ENCODE measurements at regions not wholly inside any gene's neighbourhood (a gene's known extent, or its start where the extent isn't known, plus 50 kb on each side); places are given as distances from the start of the nearest gene placed in this dataset.

- Histone ChIP-seq H3K27ac (ENCODE audit: extremely low read depth, low read depth, low read length) (no peak overlapping the region), H3K4me1 (replicated peaks in 1 of 2; ENCODE audit: control insufficient read depth in 2 of 2, insufficient read depth in 2 of 2, low read length in 2 of 2) (peaks cover 0 to 15% of the 10 kb centered on the region in 2 experiments; a peak in 4 of 5 replicates), H3K4me3 (no peak overlapping the region), H3K36me3 (ENCODE audit: control insufficient read depth, insufficient read depth, low read length) (peaks cover 6% of the 10 kb centered on the region; the same call in 2 of the 3 replicates), H3K27me3 (ENCODE audit: control insufficient read depth in 2 of 2, insufficient read depth in 2 of 2, low read length in 2 of 2) (no peaks in the 10 kb centered on the region), H3K4me2 (ENCODE audit: insufficient read depth, low read length) (no peak overlapping the region), H4K20me1 (replicated peaks; ENCODE audit: control insufficient read depth, insufficient read depth, low read length) (no peaks in the 10 kb centered on the region), H3K9me1 (ENCODE audit: control insufficient read depth, insufficient read depth, low read length) (no peaks in the 10 kb centered on the region), H3K9ac (ENCODE audit: insufficient read depth in 1 of 2, low read depth in 2 of 2, low read length in 2 of 2) (no peak overlapping the region), H2AFZ (ENCODE audit: low read depth, low read length) (no peak overlapping the region), H3K79me2 (ENCODE audit: control insufficient read depth, insufficient read depth, low read length) (peaks cover 36% of the 10 kb centered on the region), H3K9me3 (replicated peaks; ENCODE audit: control insufficient read depth, insufficient read depth, low read depth, low read length) (no peaks in the 10 kb centered on the region)
- in situ Hi-C loops (cut with MboI) = no loop called here
- BruUV-seq (replicated peaks) = no TSS peak
- ATAC-seq (no peak), DNase-seq (ENCODE audit: extremely low read depth in 1 of 4, low spot score in 3 of 4) (no peak), FAIRE-seq (no peak)
- CTCF ChIA-PET (ENCODE audit: low intra/inter-chr PET ratio) = no interaction called here
- intact Hi-C loops (cut with micrococcal nuclease) = no loop called here
- 51% methylated on average over 9 of the region's 10 CpGs for WGBS (ENCODE audit: insufficient coverage, low coverage, missing lambda C conversion rate)
- POLR2A ChIA-PET = interaction anchor here (0.6 to 1.3 kb wide), 3 partner anchors 50 to 252 kb away, joined by 3 read pairs; no protein-coding TSS in a partner anchor
- TF ChIP-seq STAT5A (IDR thresholded peaks at IDR 0.05; ENCODE audit: borderline replicate concordance, low read length) (no peak), CLOCK (CRISPR knock-in tag; IDR thresholded peaks at IDR 0.05; ENCODE audit: borderline replicate concordance) (no peak), ZZZ3 (IDR thresholded peaks at IDR 0.05) (no peak), E4F1 (CRISPR knock-in tag; IDR thresholded peaks at IDR 0.05; ENCODE audit: borderline replicate concordance) (no peak), TRIM28 (IDR thresholded peaks at IDR 0.05) (no peak), GMEB1 (CRISPR knock-in tag; IDR thresholded peaks at IDR 0.05) (no peak), DEAF1 (CRISPR knock-in tag; IDR thresholded peaks at IDR 0.05) (no peak), SAFB2 (IDR thresholded peaks at IDR 0.05; ENCODE audit: borderline replicate concordance, low read depth, low read length, severe bottlenecking) (no peak), ZBED1 (IDR thresholded peaks at IDR 0.05) (no peak), JUNB (CRISPR knock-in tag; conservative IDR thresholded peaks at IDR 0.05) (no peak), FOXA3 (CRISPR knock-in tag; conservative IDR thresholded peaks at IDR 0.05 in 1 of 2, IDR thresholded peaks at IDR 0.05 in 1 of 2) (peak in 1 of 2 experiments; percentile 61; a peak in 1 of 4 replicates), NR1H2 (CRISPR knock-in tag; IDR thresholded peaks at IDR 0.05) (no peak), SIN3A (IDR thresholded peaks at IDR 0.05; ENCODE audit: borderline replicate concordance in 2 of 2, control insufficient read depth in 1 of 2, low read depth in 2 of 2, low read length in 2 of 2) (no peak), DPF2 (IDR thresholded peaks at IDR 0.05) (0 out of 2 replicates have a peak, but pooled peaks have one; percentile 14), ZNF699 (CRISPR knock-in tag; IDR thresholded peaks at IDR 0.05; ENCODE audit: insufficient replicate concordance) (no peak)
These were observed 112.3 kb downstream of the ZFAND4 start for GRCh38 chr10:45560262-45560661.

Measured in K562 (cell line).